H1 (cell line): ENCODE measurements at regions not wholly inside any gene's neighbourhood (a gene's known extent, or its start where the extent isn't known, plus 50 kb on each side); places are given as distances from the start of the nearest gene placed in this dataset.

Source experiments
- CTCF ChIP-seq, 3 experiments: IDR thresholded peaks; 1 replicate in 2 of 3; 2 replicates in 1 of 3; pipeline versions ENCODE4 v1.5.1 to v1.6.1; 2011; ENCODE audit warnings: low read length in 3 of 3, mild to moderate bottlenecking in 3 of 3, inconsistent platforms in 2 of 3, low read depth in 1 of 3, moderate library complexity in 1 of 3; ENCODE audit not compliant: insufficient read depth in 1 of 3; ENCODE audit errors: control extremely low read depth in 1 of 3
- GABPA ChIP-seq: IDR thresholded peaks from 2 replicates; pipeline ENCODE4 v1.6.1; 2011; ENCODE audit warnings: mild to moderate bottlenecking, low read length, moderate library complexity, borderline replicate concordance; ENCODE audit not compliant: insufficient read depth
- POLR2A ChIP-seq, 2 experiments: IDR thresholded peaks; 1 replicate in 1 of 2; 2 replicates in 1 of 2; pipeline ENCODE4 v1.6.1; 2011; ENCODE audit warnings: low read depth in 2 of 2, low read length in 2 of 2, mild to moderate bottlenecking in 2 of 2; ENCODE audit errors: control extremely low read depth in 1 of 2

- TF ChIP-seq POLR2A (IDR thresholded peaks at IDR 0.05; ENCODE audit: control extremely low read depth in 1 of 2, low read depth in 2 of 2, low read length in 2 of 2) = no peak
- no peak for TF ChIP-seq GABPA
- no peak for TF ChIP-seq CTCF (IDR thresholded peaks at IDR 0.05; ENCODE audit: control extremely low read depth in 1 of 3, insufficient read depth in 1 of 3, low read depth in 1 of 3, low read length in 3 of 3)
Measured at GRCh38 chr11:114928260-114928870, 250.0 kb downstream of the NXPE2 start (continued).
